HUES64 (cell line): ENCODE measurements at regions not wholly inside any gene's neighbourhood (a gene's known extent, or its start where the extent isn't known, plus 50 kb on each side); places are given as distances from the start of the nearest gene placed in this dataset.

Experiments
- H3K27ac ChIP-seq: 2 replicates; pipeline ENCODE4 v1.7.0; 2013; ENCODE audit warnings: low read depth, low read length, inconsistent platforms
- H3K27me3 ChIP-seq: 2 replicates; pipeline ENCODE4 v1.6.1; 2013; ENCODE audit warnings: mild to moderate bottlenecking, low read length; ENCODE audit not compliant: insufficient read depth
- H3K36me3 ChIP-seq: 2 replicates; pipeline ENCODE4 v1.6.1; 2013; ENCODE audit warnings: mild to moderate bottlenecking, low read length; ENCODE audit not compliant: insufficient read depth
- H3K4me1 ChIP-seq: 2 replicates; pipeline ENCODE4 v1.6.1; 2013; ENCODE audit warnings: mild to moderate bottlenecking, low read length, moderate library complexity; ENCODE audit not compliant: insufficient read depth
- H3K4me3 ChIP-seq: 2 replicates; pipeline ENCODE4 v1.5.1; 2013; ENCODE audit warnings: mild to moderate bottlenecking, low read length, moderate library complexity
- H3K9ac ChIP-seq: 2 replicates; pipeline ENCODE4 v1.6.1; 2013; ENCODE audit warnings: mild to moderate bottlenecking, low read depth, low read length
- H3K9me3 ChIP-seq: 2 replicates; pipeline ENCODE4 v1.6.1; 2013; ENCODE audit warnings: low read depth, low read length; ENCODE audit not compliant: insufficient read depth
- WGBS: fragments of 150-250, 120-280 bp; methylation state at CpG from one replicate; pipeline ENCODE4 v1.1.7; 2013; ENCODE audit warnings: missing lambda C conversion rate; 5-methylcytosine and 5-hydroxymethylcytosine counted together

GRCh38 chr14:98162856-98163805 lies 1108.9 kb downstream of the BCL11B start:
- no peak overlapping the region for H3K4me3 ChIP-seq
- H3K4me1 ChIP-seq, result no peaks in the 10 kb centered on the region; the same call in 1 of the 2 replicates
- no peaks in the 10 kb centered on the region for H3K36me3 ChIP-seq
- H3K27ac ChIP-seq, result no peak overlapping the region
- no peak overlapping the region for H3K9ac ChIP-seq
- 89% methylated on average over 26 of the region's 26 CpGs for WGBS
- H3K27me3 ChIP-seq, result no peaks in the 10 kb centered on the region
- H3K9me3 ChIP-seq, result no peaks in the 10 kb centered on the region

- H3K9me3 ChIP-seq, result no peaks in the 10 kb centered on the region
- no peaks in the 10 kb centered on the region for H3K27me3 ChIP-seq
- H3K4me1 ChIP-seq, result no peaks in the 10 kb centered on the region; the same call in 1 of the 2 replicates
- no peak overlapping the region for H3K9ac ChIP-seq
- no peaks in the 10 kb centered on the region for H3K36me3 ChIP-seq
- no peak overlapping the region for H3K4me3 ChIP-seq
- H3K27ac ChIP-seq, result no peak overlapping the region
- 85% methylated on average over 3 of the region's 3 CpGs for WGBS
Observed at GRCh38 chr14:98163873-98164272, 1108.1 kb downstream of the BCL11B start.

- Histone ChIP-seq H3K4me3 (no peak overlapping the region), H3K27ac (no peak overlapping the region), H3K4me1 (peaks cover 2% of the 10 kb centered on the region; the same call in 1 of the 2 replicates), H3K9me3 (no peaks in the 10 kb centered on the region), H3K36me3 (no peaks in the 10 kb centered on the region), H3K9ac (no peak overlapping the region), H3K27me3 (no peaks in the 10 kb centered on the region)
- 95% methylated on average over 9 of the region's 9 CpGs for WGBS
Observed at GRCh38 chr14:98165976-98166375, 1106.0 kb downstream of the BCL11B start.

DNA sequence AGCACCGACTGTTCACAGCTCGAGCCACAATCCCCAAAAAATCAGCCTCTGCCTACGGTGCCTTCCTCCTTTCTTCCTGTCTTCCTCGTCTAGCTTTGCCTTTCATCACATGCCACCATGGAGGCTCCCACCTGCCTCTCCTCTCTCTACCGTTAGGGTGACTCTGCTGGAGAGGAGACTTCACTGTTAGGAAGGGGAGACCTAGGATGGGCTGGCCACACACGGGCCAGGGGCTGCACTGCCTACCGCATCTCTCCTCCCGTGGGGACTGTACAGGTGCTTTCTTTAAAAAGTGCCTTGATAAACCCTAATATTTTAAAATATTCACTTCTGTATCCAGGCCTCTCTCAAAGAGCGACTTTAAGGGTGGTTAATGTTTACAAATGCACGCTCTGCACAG lies 1104.7 kb downstream of the BCL11B start:
- Histone ChIP-seq H3K9ac (no peak overlapping the region), H3K4me1 (peaks cover 2% of the 10 kb centered on the region; the same call in 1 of the 2 replicates), H3K27ac (no peak overlapping the region), H3K9me3 (no peaks in the 10 kb centered on the region), H3K27me3 (no peaks in the 10 kb centered on the region), H3K36me3 (no peaks in the 10 kb centered on the region), H3K4me3 (no peak overlapping the region)
- WGBS, result 83% methylated on average over 10 of the region's 10 CpGs

GRCh38 chr14:98167705-98168104 lies 1104.3 kb downstream of the BCL11B start:
- H3K27me3 ChIP-seq, result no peaks in the 10 kb centered on the region
- no peak overlapping the region for H3K9ac ChIP-seq
- peaks cover 2% of the 10 kb centered on the region; the same call in 1 of the 2 replicates for H3K4me1 ChIP-seq
- 96% methylated on average over 15 of the region's 15 CpGs for WGBS
- no peaks in the 10 kb centered on the region for H3K36me3 ChIP-seq
- no peaks in the 10 kb centered on the region for H3K9me3 ChIP-seq
- no peak overlapping the region for H3K4me3 ChIP-seq
- H3K27ac ChIP-seq, result no peak overlapping the region

GRCh38 chr14:98168211-98168985 lies 1103.6 kb downstream of the BCL11B start:
- 92% methylated on average over 5 of the region's 5 CpGs for WGBS
- H3K4me1 ChIP-seq, result peaks cover 8% of the 10 kb centered on the region

DNA sequence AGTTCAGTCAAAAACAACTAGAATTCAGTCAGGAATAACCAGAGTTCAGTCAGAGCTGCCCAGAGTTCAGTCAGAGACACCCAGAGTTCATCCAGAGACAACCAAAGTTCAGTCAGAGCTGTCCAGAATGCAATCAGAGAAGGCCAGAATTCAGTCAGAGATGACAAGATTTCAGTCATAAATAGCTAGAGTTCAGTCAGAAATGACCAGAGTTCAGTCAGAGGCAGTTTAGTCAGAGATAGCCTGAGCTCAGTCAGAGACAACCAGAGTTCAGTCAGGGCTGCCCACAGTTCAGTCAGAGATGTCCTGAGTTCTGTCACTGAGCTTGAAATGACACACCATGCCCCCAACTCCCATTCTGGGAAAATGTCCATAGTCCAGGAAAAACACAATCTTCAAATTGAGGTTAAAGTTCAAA lies 1102.8 kb downstream of the BCL11B start:
- Histone ChIP-seq H3K27ac (no peak overlapping the region), H3K9ac (no peak overlapping the region), H3K9me3 (no peaks in the 10 kb centered on the region), H3K4me1 (peaks cover 11% of the 10 kb centered on the region), H3K36me3 (no peaks in the 10 kb centered on the region), H3K27me3 (no peaks in the 10 kb centered on the region), H3K4me3 (no peak overlapping the region)

More at GRCh38 chr14:98168211-98168985, 1103.6 kb downstream of the BCL11B start:
- no peak overlapping the region for H3K4me3 ChIP-seq
- H3K9me3 ChIP-seq, result no peaks in the 10 kb centered on the region
- no peak overlapping the region for H3K27ac ChIP-seq
- H3K27me3 ChIP-seq, result no peaks in the 10 kb centered on the region
- no peak overlapping the region for H3K9ac ChIP-seq
- no peaks in the 10 kb centered on the region for H3K36me3 ChIP-seq

DNA sequence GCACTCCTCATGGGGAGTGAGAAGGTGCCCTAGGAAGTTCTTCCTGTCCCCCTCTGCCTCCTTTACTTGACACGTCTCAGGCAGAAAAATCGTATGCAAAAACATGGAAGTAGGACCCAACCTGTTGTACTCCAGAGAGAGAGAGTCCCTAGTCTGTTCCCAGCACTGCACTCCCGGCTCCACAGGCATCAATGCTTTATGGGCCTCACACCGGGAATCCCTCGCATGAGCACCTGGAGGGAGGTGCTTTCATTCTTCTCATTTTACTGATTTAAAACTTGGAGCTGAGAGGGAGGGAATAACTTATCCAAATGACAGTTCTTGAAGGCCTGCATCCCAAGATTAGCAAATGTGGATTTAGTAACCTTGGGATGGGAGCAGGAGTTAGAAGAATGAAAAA lies 1101.4 kb downstream of the BCL11B start:
- Histone ChIP-seq H3K36me3 (no peaks in the 10 kb centered on the region), H3K27me3 (no peaks in the 10 kb centered on the region), H3K9me3 (no peaks in the 10 kb centered on the region), H3K4me1 (peaks cover 11% of the 10 kb centered on the region), H3K4me3 (no peak overlapping the region), H3K9ac (no peak overlapping the region), H3K27ac (no peak overlapping the region)
- 51% methylated on average over 5 of the region's 5 CpGs for WGBS

GRCh38 chr14:98171654-98172053 lies 1100.3 kb downstream of the BCL11B start:
- peaks cover 11% of the 10 kb centered on the region for H3K4me1 ChIP-seq
- H3K27me3 ChIP-seq, result no peaks in the 10 kb centered on the region
- H3K27ac ChIP-seq, result no peak overlapping the region
- H3K9ac ChIP-seq, result no peak overlapping the region
- no peak overlapping the region for H3K4me3 ChIP-seq
- H3K36me3 ChIP-seq, result no peaks in the 10 kb centered on the region
- no peaks in the 10 kb centered on the region for H3K9me3 ChIP-seq
- 89% methylated on average over 3 of the region's 3 CpGs for WGBS

GRCh38 chr14:98172243-98172778 lies 1099.7 kb downstream of the BCL11B start:
- H3K27me3 ChIP-seq, result no peaks in the 10 kb centered on the region
- H3K36me3 ChIP-seq, result no peaks in the 10 kb centered on the region
- no peak overlapping the region for H3K9ac ChIP-seq
- no peak overlapping the region for H3K4me3 ChIP-seq
- peaks cover 11% of the 10 kb centered on the region for H3K4me1 ChIP-seq
- no peaks in the 10 kb centered on the region for H3K9me3 ChIP-seq
- WGBS, result 92% methylated on average over 5 of the region's 5 CpGs
- H3K27ac ChIP-seq, result no peak overlapping the region

DNA sequence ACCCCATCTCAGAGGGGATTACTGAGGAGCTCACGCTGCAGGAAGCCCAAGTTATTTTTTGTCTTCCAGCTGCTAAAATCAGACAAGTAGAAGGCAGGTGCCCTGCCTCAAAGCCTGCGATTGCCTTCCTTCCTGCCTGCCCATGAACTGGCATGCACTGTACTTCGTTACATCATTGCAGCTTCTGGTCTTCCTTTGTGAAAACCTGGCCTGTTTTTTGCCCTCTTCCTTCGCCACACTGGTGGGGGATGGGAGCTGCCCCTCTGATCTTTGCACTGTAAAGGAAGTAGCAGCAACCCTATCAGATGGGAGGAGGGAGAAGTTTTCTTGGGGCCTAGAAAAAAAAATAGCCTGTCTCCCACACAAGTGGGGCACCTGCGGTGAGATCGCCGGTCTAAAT lies 1098.7 kb downstream of the BCL11B start:
- no peak overlapping the region for H3K4me3 ChIP-seq
- no peak overlapping the region for H3K9ac ChIP-seq
- no peaks in the 10 kb centered on the region for H3K27me3 ChIP-seq
- H3K36me3 ChIP-seq, result no peaks in the 10 kb centered on the region
- H3K27ac ChIP-seq, result no peak overlapping the region
- WGBS, result 81% methylated on average over 7 of the region's 7 CpGs
- H3K4me1 ChIP-seq, result peaks cover 11% of the 10 kb centered on the region
- no peaks in the 10 kb centered on the region for H3K9me3 ChIP-seq
